ENCODE measurements at regions not wholly inside any gene's neighbourhood (a gene's known extent, or its start where the extent isn't known, plus 50 kb on each side); places are given as distances from the start of the nearest gene placed in this dataset.

GRCh38 chr12:59847127-59847526 lies 251.3 kb downstream of the SLC16A7 start:
- no peak for TF ChIP-seq CTCF (conservative IDR thresholded peaks at IDR 0.05 in 1 of 2, IDR thresholded peaks at IDR 0.05 in 1 of 2; ENCODE audit: low read depth in 1 of 2, low read length in 2 of 2)
- TF ChIP-seq EZH2 (IDR thresholded peaks at IDR 0.05; ENCODE audit: low read length, missing control alignments) = no peak

Data from fibroblast of lung (primary cell).